ENCODE measurements at regions not wholly inside any gene's neighbourhood (a gene's known extent, or its start where the extent isn't known, plus 50 kb on each side); places are given as distances from the start of the nearest gene placed in this dataset.

DNA sequence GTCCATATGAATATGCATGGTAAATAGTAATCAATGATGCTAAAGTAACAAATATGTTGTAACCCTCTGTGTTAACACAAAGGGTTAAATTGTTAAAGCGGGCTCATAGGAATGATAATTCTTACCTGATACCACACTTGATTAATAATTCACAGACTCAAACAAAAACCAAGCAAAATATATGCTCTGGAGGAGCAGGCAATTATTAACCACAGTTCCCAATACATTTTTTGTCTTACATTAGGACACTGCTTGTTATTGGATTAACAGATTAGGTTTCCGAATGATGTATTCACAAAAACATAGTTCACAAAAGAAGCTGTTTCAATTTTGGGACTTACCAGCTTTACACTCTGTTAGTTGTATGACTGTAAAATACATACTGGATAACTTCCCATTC is 300.9 kb upstream of the LRRTM4 start:
- Histone ChIP-seq H3K4me1 (ENCODE audit: insufficient read depth, low read length) (peaks cover 12% of the 10 kb centered on the region), H2AFZ (ENCODE audit: low read length) (no peak overlapping the region), H3K9me3 (ENCODE audit: low read length) (no peaks in the 10 kb centered on the region; the same call in 1 of the 2 replicates), H3K9ac (ENCODE audit: insufficient read depth, low read depth, low read length) (no peak overlapping the region), H3K79me2 (ENCODE audit: insufficient read depth, low read length) (no peaks in the 10 kb centered on the region), H3K4me3 (replicated peaks in 1 of 3; ENCODE audit: insufficient read depth in 1 of 3, low read depth in 2 of 3, low read length in 3 of 3) (no peak overlapping the region), H3K27me3 (ENCODE audit: control insufficient read depth in 1 of 2, insufficient read depth in 2 of 2, low read length in 2 of 2) (no peaks in the 10 kb centered on the region), H3K4me2 (ENCODE audit: low read depth, low read length) (no peak overlapping the region), H3K36me3 (replicated peaks in 1 of 2; ENCODE audit: control insufficient read depth in 1 of 2, insufficient read depth in 2 of 2, low read length in 2 of 2) (no peaks in the 10 kb centered on the region), H4K20me1 (ENCODE audit: insufficient read depth, low read length) (no peaks in the 10 kb centered on the region), H3K27ac (ENCODE audit: extremely low read length, insufficient read depth, low read length) (no peak overlapping the region)
- in situ Hi-C loops (cut with HindIII; ENCODE audit: extremely low pct_ligation_motif_present, low pct_unique_long_range_greater_than_20kb): no loop called here
- FAIRE-seq (no peak), DNase-seq (ENCODE audit: low spot score) (peak; percentile 53), ATAC-seq (peak; percentile 50)
- TF ChIP-seq ZNF652 (CRISPR knock-in tag; IDR thresholded peaks at IDR 0.05; ENCODE audit: borderline replicate concordance, low read depth) (peak; percentile 87), ZFAT (CRISPR knock-in tag; conservative IDR thresholded peaks at IDR 0.05) (no peak)
- TF ChIP-seq, protein P1, sequence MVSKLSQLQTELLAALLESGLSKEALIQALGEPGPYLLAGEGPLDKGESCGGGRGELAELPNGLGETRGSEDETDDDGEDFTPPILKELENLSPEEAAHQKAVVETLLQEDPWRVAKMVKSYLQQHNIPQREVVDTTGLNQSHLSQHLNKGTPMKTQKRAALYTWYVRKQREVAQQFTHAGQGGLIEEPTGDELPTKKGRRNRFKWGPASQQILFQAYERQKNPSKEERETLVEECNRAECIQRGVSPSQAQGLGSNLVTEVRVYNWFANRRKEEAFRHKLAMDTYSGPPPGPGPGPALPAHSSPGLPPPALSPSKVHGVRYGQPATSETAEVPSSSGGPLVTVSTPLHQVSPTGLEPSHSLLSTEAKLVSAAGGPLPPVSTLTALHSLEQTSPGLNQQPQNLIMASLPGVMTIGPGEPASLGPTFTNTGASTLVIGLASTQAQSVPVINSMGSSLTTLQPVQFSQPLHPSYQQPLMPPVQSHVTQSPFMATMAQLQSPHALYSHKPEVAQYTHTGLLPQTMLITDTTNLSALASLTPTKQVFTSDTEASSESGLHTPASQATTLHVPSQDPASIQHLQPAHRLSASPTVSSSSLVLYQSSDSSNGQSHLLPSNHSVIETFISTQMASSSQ (IDR thresholded peaks at IDR 0.05; ENCODE audit: low read depth): no peak; the same call in 1 of the 2 replicates
- TF ChIP-seq, protein P1 (CRISPR knock-in tag; IDR thresholded peaks at IDR 0.05; ENCODE audit: borderline replicate concordance): peak; percentile 62; the same call in 1 of the 2 replicates
- TF ChIP-seq, protein P2, sequence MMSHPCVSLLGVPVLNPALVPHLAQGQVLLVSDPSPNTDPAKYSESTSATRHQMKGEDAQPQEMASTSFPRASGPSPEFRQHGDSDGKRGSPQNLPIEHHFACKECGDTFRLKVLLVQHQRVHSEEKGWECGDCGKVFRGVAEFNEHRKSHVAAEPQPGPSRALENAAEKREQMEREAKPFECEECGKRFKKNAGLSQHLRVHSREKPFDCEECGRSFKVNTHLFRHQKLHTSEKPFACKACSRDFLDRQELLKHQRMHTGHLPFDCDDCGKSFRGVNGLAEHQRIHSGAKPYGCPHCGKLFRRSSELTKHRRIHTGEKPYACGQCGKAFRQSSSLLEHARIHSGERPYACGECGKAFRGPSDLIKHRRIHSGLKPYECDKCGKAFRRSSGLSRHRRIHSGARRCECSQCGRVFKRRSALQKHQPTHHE (CRISPR knock-in tag; IDR thresholded peaks at IDR 0.05; ENCODE audit: borderline replicate concordance): no peak
- intact Hi-C loops (cut with micrococcal nuclease; ENCODE audit: unreplicated experiment): no loop called here
- CTCF ChIA-PET (ENCODE audit: low intra/inter-chr PET ratio, low total read pairs): no interaction called here
- 50% methylated on average over 2 of the region's 2 CpGs for WGBS (ENCODE audit: low lambda C conversion rate)
- BruUV-seq (replicated peaks): no TSS peak
- POLR2A ChIA-PET: no interaction called here

Measured in HepG2 (cell line).